Endothelial cell of umbilical vein (primary cell): ENCODE measurements at regions not wholly inside any gene's neighbourhood (a gene's known extent, or its start where the extent isn't known, plus 50 kb on each side); places are given as distances from the start of the nearest gene placed in this dataset.

Source experiments
- BruUV-seq: library from RNA; stranded (reverse); fragments of 400-500 nt; replicated peaks from 2 replicates; lab custom pipeline; 2021; lab: Mats Ljungman, UMichigan
- CTCF ChIA-PET: fragments of 300-600, 350-600 bp; sonication (Branson Sonifier 250); formaldehyde crosslinking; loops from one replicate; lab custom pipeline; 2021; ENCODE audit warnings: antibody characterized with exemption, inconsistent platforms; lab: Charles Lee
- POLR2A ChIA-PET: fragments of 300-600, 350-600 bp; sonication (Branson Sonifier 250); formaldehyde crosslinking; loops from one replicate; lab custom pipeline; 2021; ENCODE audit warnings: antibody characterized with exemption, inconsistent platforms; lab: Charles Lee
- DNase-seq: peaks from one replicate; pipeline ENCODE4 v3.0.0-alpha.2; 2011; ENCODE audit warnings: low read depth, low spot score
- FAIRE-seq: peaks from 2 replicates; lab custom pipeline; 2011; peaks lifted over from hg19 to GRCh38; lab: Jason Lieb, UNC
- H2AFZ ChIP-seq: 2 replicates; pipeline ENCODE4 v1.6.0; 2012; ENCODE audit warnings: low read depth, low read length, control low read depth, inconsistent platforms
- H3K27ac ChIP-seq: 2 replicates; pipeline ENCODE4 v1.5.1; 2011; ENCODE audit warnings: low read depth, mild to moderate bottlenecking, control low read depth, low read length, moderate library complexity; ENCODE audit not compliant: insufficient read depth
- H3K27me3 ChIP-seq, 2 experiments: 2 replicates each; pipeline versions ENCODE4 v1.6.0 to v1.6.1; 2011; ENCODE audit warnings: low read length in 2 of 2, mixed read lengths in 1 of 2; ENCODE audit not compliant: control insufficient read depth in 2 of 2, insufficient read depth in 2 of 2
- H3K36me3 ChIP-seq, 2 experiments: 2 replicates in 1 of 2; 3 replicates in 1 of 2; pipeline ENCODE4 v1.5.1; 2011; ENCODE audit warnings: low read length in 2 of 2, mild to moderate bottlenecking in 1 of 2, moderate library complexity in 1 of 2; ENCODE audit not compliant: control insufficient read depth in 2 of 2, insufficient read depth in 2 of 2; ENCODE audit errors: extremely low read depth in 1 of 2
- H3K4me1 ChIP-seq: 3 replicates; pipeline ENCODE4 v1.5.1; 2011; ENCODE audit warnings: mild to moderate bottlenecking, low read length; ENCODE audit not compliant: control insufficient read depth, insufficient read depth; ENCODE audit errors: extremely low read depth
- H3K4me2 ChIP-seq: 2 replicates; pipeline ENCODE4 v1.6.1; 2011; ENCODE audit warnings: low read length, control low read depth, mixed read lengths; ENCODE audit not compliant: insufficient read depth
- H3K4me3 ChIP-seq, 3 experiments: fragments of 200-600 bp in 1 of 3; sonication (generic), shearing (Covaris generic) in 1 of 3; replicated peaks in 1 of 3; 2 replicates each; pipeline ENCODE4 v1.5.1; 2011 to 2016; ENCODE audit warnings: control low read depth in 3 of 3, low read length in 3 of 3, mild to moderate bottlenecking in 2 of 3, inconsistent platforms in 1 of 3, low read depth in 1 of 3, moderate library complexity in 1 of 3; ENCODE audit not compliant: insufficient read depth in 1 of 3
- H3K79me2 ChIP-seq: 2 replicates; pipeline ENCODE4 v1.6.0; 2012; ENCODE audit warnings: low read length, inconsistent platforms; ENCODE audit not compliant: control insufficient read depth, insufficient read depth
- H3K9ac ChIP-seq: replicated peaks from 2 replicates; pipeline ENCODE3; 2011; ENCODE audit warnings: low read length, control low read depth; ENCODE audit not compliant: insufficient read depth; ENCODE audit errors: extremely low read depth
- H3K9me1 ChIP-seq: replicated peaks from 3 replicates; pipeline ENCODE4 v1.6.0; 2011; ENCODE audit warnings: mild to moderate bottlenecking, low read length; ENCODE audit not compliant: control insufficient read depth, insufficient read depth; ENCODE audit errors: extremely low read depth
- H3K9me3 ChIP-seq: replicated peaks from 2 replicates; pipeline ENCODE4 v1.5.1; 2012; ENCODE audit warnings: low read length, inconsistent platforms; ENCODE audit not compliant: control insufficient read depth, insufficient read depth
- H4K20me1 ChIP-seq: replicated peaks from 2 replicates; pipeline ENCODE3; 2011; ENCODE audit warnings: mild to moderate bottlenecking, low read length; ENCODE audit not compliant: control insufficient read depth, insufficient read depth; ENCODE audit errors: extremely low read depth
- EZH2 ChIP-seq: IDR thresholded peaks from 2 replicates; pipeline ENCODE4 v1.6.1; 2012; ENCODE audit warnings: borderline replicate concordance, low read depth, mild to moderate bottlenecking, moderate library complexity, low read length, inconsistent platforms; ENCODE audit not compliant: severe bottlenecking
- FOS ChIP-seq: IDR thresholded peaks from 2 replicates; pipeline ENCODE4 v1.6.1; 2011; ENCODE audit warnings: mild to moderate bottlenecking, low read length, moderate library complexity, borderline replicate concordance; ENCODE audit not compliant: insufficient read depth
- GATA2 ChIP-seq: IDR thresholded peaks from 2 replicates; pipeline ENCODE4 v1.7.0; 2011; ENCODE audit warnings: low read depth, mild to moderate bottlenecking, moderate library complexity, mixed read lengths, low read length; ENCODE audit not compliant: insufficient read length, insufficient read depth
- JUN ChIP-seq: IDR thresholded peaks from 2 replicates; pipeline ENCODE4 v1.6.1; 2011; ENCODE audit warnings: borderline replicate concordance, low read depth; ENCODE audit not compliant: insufficient read length, insufficient read depth
- MYC ChIP-seq: IDR thresholded peaks from one replicate; pipeline ENCODE4 v1.6.1; 2011; ENCODE audit warnings: mild to moderate bottlenecking, low read depth, low read length
- POLR2A ChIP-seq: IDR thresholded peaks from 2 replicates; pipeline ENCODE4 v1.6.1; 2012; ENCODE audit warnings: low read depth, mild to moderate bottlenecking, control low read depth, low read length
- POLR2AphosphoS5 ChIP-seq: IDR thresholded peaks from 2 replicates; pipeline ENCODE4 v1.6.1; 2012; ENCODE audit warnings: low read depth, mild to moderate bottlenecking, control low read depth, low read length, moderate library complexity; ENCODE audit not compliant: insufficient read depth
- dilution Hi-C: fragments of 300-500 bp; cut with MboI; formaldehyde crosslinking; loops from one replicate; pipeline ENCODE4 v1.15.0; 2019; ENCODE audit warnings: low sequenced_read_pairs; ENCODE audit not compliant: extremely low pct_ligation_motif_present
- intact Hi-C: fragments of 100-400 bp; cut with micrococcal nuclease; formaldehyde crosslinking; loops from one replicate; pipeline ENCODE4 v1.10.0; 2022
- TF ChIP-seq, protein P1 (sequence below): IDR thresholded peaks from 2 replicates; pipeline ENCODE4 v1.6.1; 2011; ENCODE audit not compliant: insufficient read depth, insufficient read length
- TF ChIP-seq, protein P2 (sequence below), 2 donors: IDR thresholded peaks; 1 replicate in 1 of 2; 2 replicates in 1 of 2; pipeline ENCODE4 v1.5.1; 2011; ENCODE audit warnings: low read length in 2 of 2, mild to moderate bottlenecking in 2 of 2, moderate library complexity in 2 of 2, control low read depth in 1 of 2, inconsistent platforms in 1 of 2, low read depth in 1 of 2; ENCODE audit not compliant: insufficient read depth in 1 of 2; ENCODE audit errors: extremely low read depth in 1 of 2

DNA sequence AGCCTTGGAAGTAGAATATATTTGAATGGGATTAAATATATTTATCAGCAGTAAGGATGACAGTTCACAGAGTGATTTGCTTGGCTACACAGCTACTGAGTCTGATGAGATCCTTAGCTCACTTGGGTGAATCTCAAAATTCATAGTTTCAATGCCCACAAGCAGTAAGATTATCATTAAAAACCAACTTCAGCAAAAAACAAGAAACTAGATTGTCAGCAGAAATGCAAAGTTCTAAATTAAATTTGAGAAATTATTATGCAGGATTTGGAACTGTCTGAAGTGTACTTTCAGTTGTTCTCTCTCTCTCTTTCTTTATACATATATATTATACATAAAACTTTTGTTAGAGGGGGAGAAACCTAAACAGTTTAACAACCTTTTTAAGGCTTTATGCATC, 288.8 kb upstream of the SASH1 start:
- no peak overlapping the region for H3K4me2 ChIP-seq
- no peak for DNase-seq
- BruUV-seq, result no TSS peak
- H3K4me1 ChIP-seq, result no peaks in the 10 kb centered on the region
- H3K36me3 ChIP-seq, result no peaks in the 10 kb centered on the region
- FAIRE-seq, result no peak
- H3K9ac ChIP-seq, result no peak overlapping the region
- H3K27me3 ChIP-seq, result no peaks in the 10 kb centered on the region
- ChIA-PET POLR2A (no interaction called here), CTCF (interaction anchor here (1.1 kb wide), 1 partner anchor 10 kb away, joined by 4 read pairs; no protein-coding TSS in a partner anchor)
- H3K9me3 ChIP-seq, result no peaks in the 10 kb centered on the region
- H3K9me1 ChIP-seq, result no peaks in the 10 kb centered on the region
- dilution Hi-C loops, result no loop called here
- TF ChIP-seq JUN, result no peak
- TF ChIP-seq, protein P1, sequence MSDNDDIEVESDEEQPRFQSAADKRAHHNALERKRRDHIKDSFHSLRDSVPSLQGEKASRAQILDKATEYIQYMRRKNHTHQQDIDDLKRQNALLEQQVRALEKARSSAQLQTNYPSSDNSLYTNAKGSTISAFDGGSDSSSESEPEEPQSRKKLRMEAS, result no peak
- no peak for TF ChIP-seq EZH2
- TF ChIP-seq POLR2A, result no peak
- TF ChIP-seq MYC, result no peak
- TF ChIP-seq, protein P2, sequence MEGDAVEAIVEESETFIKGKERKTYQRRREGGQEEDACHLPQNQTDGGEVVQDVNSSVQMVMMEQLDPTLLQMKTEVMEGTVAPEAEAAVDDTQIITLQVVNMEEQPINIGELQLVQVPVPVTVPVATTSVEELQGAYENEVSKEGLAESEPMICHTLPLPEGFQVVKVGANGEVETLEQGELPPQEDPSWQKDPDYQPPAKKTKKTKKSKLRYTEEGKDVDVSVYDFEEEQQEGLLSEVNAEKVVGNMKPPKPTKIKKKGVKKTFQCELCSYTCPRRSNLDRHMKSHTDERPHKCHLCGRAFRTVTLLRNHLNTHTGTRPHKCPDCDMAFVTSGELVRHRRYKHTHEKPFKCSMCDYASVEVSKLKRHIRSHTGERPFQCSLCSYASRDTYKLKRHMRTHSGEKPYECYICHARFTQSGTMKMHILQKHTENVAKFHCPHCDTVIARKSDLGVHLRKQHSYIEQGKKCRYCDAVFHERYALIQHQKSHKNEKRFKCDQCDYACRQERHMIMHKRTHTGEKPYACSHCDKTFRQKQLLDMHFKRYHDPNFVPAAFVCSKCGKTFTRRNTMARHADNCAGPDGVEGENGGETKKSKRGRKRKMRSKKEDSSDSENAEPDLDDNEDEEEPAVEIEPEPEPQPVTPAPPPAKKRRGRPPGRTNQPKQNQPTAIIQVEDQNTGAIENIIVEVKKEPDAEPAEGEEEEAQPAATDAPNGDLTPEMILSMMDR (IDR thresholded peaks at IDR 0.05; ENCODE audit: extremely low read depth in 1 of 2, insufficient read depth in 1 of 2, low read depth in 1 of 2, low read length in 2 of 2), result no peak
- TF ChIP-seq FOS, result no peak
- no peak for TF ChIP-seq GATA2
- no peak for TF ChIP-seq POLR2AphosphoS5
- H3K27ac ChIP-seq, result no peak overlapping the region
- H2AFZ ChIP-seq, result no peak overlapping the region
- intact Hi-C loops, result no loop called here
- no peak overlapping the region for H3K4me3 ChIP-seq
- H4K20me1 ChIP-seq, result no peaks in the 10 kb centered on the region
- no peaks in the 10 kb centered on the region for H3K79me2 ChIP-seq
